ENCODE measurements at regions not wholly inside any gene's neighbourhood (a gene's known extent, or its start where the extent isn't known, plus 50 kb on each side); places are given as distances from the start of the nearest gene placed in this dataset.

GRCh38 chr7:46291050-46291438 is 370.0 kb upstream of the IGFBP3 start:
- TF ChIP-seq POLR2AphosphoS5 (IDR thresholded peaks at IDR 0.05; ENCODE audit: low read depth, low read length), result no peak
- TF ChIP-seq REST (IDR thresholded peaks at IDR 0.05; ENCODE audit: insufficient read depth in 1 of 2, low read depth in 2 of 2, low read length in 2 of 2), result no peak
- TF ChIP-seq TAF1 (IDR thresholded peaks at IDR 0.05; ENCODE audit: borderline replicate concordance, insufficient read depth, low read length), result no peak
- no peak for TF ChIP-seq SIN3A (IDR thresholded peaks at IDR 0.05; ENCODE audit: borderline replicate concordance, insufficient read depth, low read length)
